HG03159 (cell line): ENCODE measurements at regions not wholly inside any gene's neighbourhood (a gene's known extent, or its start where the extent isn't known, plus 50 kb on each side); places are given as distances from the start of the nearest gene placed in this dataset.

Source experiments
- ATAC-seq: cut with Tn5 transposase; IDR thresholded peaks from one replicate; pipeline ENCODE4 v1.9.1; 2021; ENCODE audit warnings: mild to moderate bottlenecking, moderate library complexity; ENCODE audit not compliant: unreplicated experiment

- ATAC-seq, result no peak
Observed at GRCh38 chr11:111045407-111045803, 200.1 kb upstream of the POU2AF2 start.

- no peak for ATAC-seq
Observed at GRCh38 chr11:111044751-111045406, 200.6 kb upstream of the POU2AF2 start.

- ATAC-seq, result no peak
Observed at GRCh38 chr11:111039982-111040381, 205.5 kb upstream of the POU2AF2 start.

GRCh38 chr11:111035746-111036145 is 209.8 kb upstream of the POU2AF2 start:
- ATAC-seq, result no peak

GRCh38 chr11:111026241-111026640 is 219.3 kb upstream of the POU2AF2 start:
- no peak for ATAC-seq

- ATAC-seq, result no peak
Observed at GRCh38 chr11:111021131-111021530, 224.4 kb upstream of the POU2AF2 start.

GRCh38 chr11:111019871-111020670 is 225.5 kb upstream of the POU2AF2 start:
- ATAC-seq, result no peak

GRCh38 chr11:111019451-111019850 is 226.1 kb upstream of the POU2AF2 start:
- no peak for ATAC-seq

GRCh38 chr11:111018566-111018965 is 227.0 kb upstream of the POU2AF2 start:
- no peak for ATAC-seq

- ATAC-seq, result no peak
Observed at GRCh38 chr11:111012491-111012890, 233.0 kb upstream of the POU2AF2 start.

GRCh38 chr11:111011275-111011594 is 234.3 kb upstream of the POU2AF2 start:
- ATAC-seq, result no peak

- ATAC-seq, result no peak
Observed at GRCh38 chr11:111010391-111011274, 234.9 kb upstream of the POU2AF2 start.

GRCh38 chr11:111006227-111006626 is 239.3 kb upstream of the POU2AF2 start:
- no peak for ATAC-seq

- no peak for ATAC-seq
Observed at GRCh38 chr11:111001986-111002611, 243.4 kb upstream of the POU2AF2 start.

- no peak for ATAC-seq
Observed at GRCh38 chr11:111001081-111001430, 244.5 kb upstream of the POU2AF2 start.

GRCh38 chr11:111000400-111001080 is 245.0 kb upstream of the POU2AF2 start:
- no peak for ATAC-seq

GRCh38 chr11:110992481-110992880 is 253.0 kb upstream of the POU2AF2 start:
- ATAC-seq, result no peak

GRCh38 chr11:110991661-110992355 is 253.7 kb upstream of the POU2AF2 start:
- no peak for ATAC-seq

GRCh38 chr11:110990311-110990710 is 255.2 kb upstream of the POU2AF2 start:
- no peak for ATAC-seq
